Naive thymus-derived CD4-positive, alpha-beta T cell (primary cell): ENCODE measurements at regions not wholly inside any gene's neighbourhood (a gene's known extent, or its start where the extent isn't known, plus 50 kb on each side); places are given as distances from the start of the nearest gene placed in this dataset.
"Not testable (repeated sequence)": the region's sequence is repeated elsewhere in the genome, so short reads cannot be mapped to it uniquely, and the experiment has no call there.

Source experiments
- ATAC-seq: fragments of 150-1000 bp; cut with Tn5 transposase; 2 replicates; pipeline ENCODE4 v1.10.0; 2021; ENCODE audit warnings: mild to moderate bottlenecking, moderate library complexity
- CTCF ChIA-PET: fragments of 350-600 bp; sonication (Branson Sonifier 250); formaldehyde crosslinking; loops from one replicate; lab custom pipeline; 2021; ENCODE audit warnings: antibody characterized with exemption; lab: Charles Lee
- POLR2A ChIA-PET: fragments of 350-600 bp; sonication (Branson Sonifier 250); formaldehyde crosslinking; loops from one replicate; lab custom pipeline; 2021; ENCODE audit warnings: antibody characterized with exemption, inconsistent platforms; lab: Charles Lee
- DNase-seq, 9 donors: peaks; one replicate each; pipeline versions ENCODE4 v3.0.0 to v3.0.0-alpha.2; 2020 to 2022; ENCODE audit warnings: mixed read lengths in 1 of 9
- H3K27ac ChIP-seq: one replicate; pipeline ENCODE4 v1.7.0; 2013; ENCODE audit warnings: mild to moderate bottlenecking, low read depth, low read length, moderate library complexity
- H3K27me3 ChIP-seq, 2 donors: one replicate each; pipeline ENCODE4 v1.7.0; 2013; ENCODE audit warnings: low read length in 2 of 2, mild to moderate bottlenecking in 2 of 2, moderate library complexity in 2 of 2; ENCODE audit not compliant: control insufficient read depth in 2 of 2, insufficient read depth in 2 of 2
- H3K36me3 ChIP-seq, 3 experiments: 1 replicate in 2 of 3; 2 replicates in 1 of 3; pipeline ENCODE4 v1.7.0; 2013; ENCODE audit warnings: low read length in 3 of 3, mild to moderate bottlenecking in 3 of 3, moderate library complexity in 1 of 3; ENCODE audit not compliant: insufficient read depth in 3 of 3, control insufficient read depth in 2 of 3
- H3K4me1 ChIP-seq, 2 donors: one replicate each; pipeline ENCODE4 v1.7.0; 2013; ENCODE audit warnings: low read length in 2 of 2, mild to moderate bottlenecking in 2 of 2, moderate library complexity in 1 of 2; ENCODE audit not compliant: control insufficient read depth in 2 of 2, insufficient read depth in 2 of 2
- H3K4me3 ChIP-seq: 2 replicates; pipeline ENCODE4 v1.7.0; 2013; ENCODE audit warnings: mild to moderate bottlenecking, low read length
- H3K9me3 ChIP-seq, 3 experiments: 1 replicate in 2 of 3; 2 replicates in 1 of 3; pipeline ENCODE4 v1.7.0; 2013; ENCODE audit warnings: low read length in 3 of 3; ENCODE audit not compliant: control insufficient read depth in 2 of 3
- H3K27ac Mint-ChIP-seq, 9 donors: one replicate each; pipeline ENCODE4 v1.8.0; 2020 to 2022; ENCODE audit warnings: mixed read lengths in 9 of 9, mild to moderate bottlenecking in 8 of 9, moderate library complexity in 5 of 9, inconsistent platforms in 2 of 9
- H3K27me3 Mint-ChIP-seq, 5 donors: one replicate each; pipeline ENCODE4 v1.8.0; 2021 to 2022; ENCODE audit warnings: mixed read lengths in 5 of 5, mild to moderate bottlenecking in 1 of 5
- H3K36me3 Mint-ChIP-seq, 5 donors: one replicate each; pipeline ENCODE4 v1.8.0; 2020 to 2022; ENCODE audit warnings: mixed read lengths in 5 of 5, mild to moderate bottlenecking in 3 of 5, inconsistent platforms in 1 of 5
- H3K4me1 Mint-ChIP-seq, 7 donors: one replicate each; pipeline ENCODE4 v1.8.0; 2020 to 2022; ENCODE audit warnings: mixed read lengths in 7 of 7, mild to moderate bottlenecking in 3 of 7, inconsistent platforms in 1 of 7
- H3K4me3 Mint-ChIP-seq, 10 donors: one replicate each; pipeline ENCODE4 v1.8.0; 2020 to 2022; ENCODE audit warnings: mild to moderate bottlenecking in 10 of 10, mixed read lengths in 10 of 10, moderate library complexity in 6 of 10, inconsistent platforms in 2 of 10
- H3K9me3 Mint-ChIP-seq, 11 donors: one replicate each; pipeline ENCODE4 v1.8.0; 2020 to 2022; ENCODE audit warnings: mixed read lengths in 11 of 11, mild to moderate bottlenecking in 4 of 11, inconsistent platforms in 1 of 11, moderate library complexity in 1 of 11
- intact Hi-C, 2 donors: fragments of 100-400 bp; cut with micrococcal nuclease; formaldehyde crosslinking; loops; one replicate each; pipeline ENCODE4 v1.15.1; 2023

GRCh38 chrX:47723083-47723482 lies 64.1 kb upstream of the UXT start:
- no peak overlapping the region for H3K27ac Mint-ChIP-seq

GRCh38 chrX:47722260-47722659 lies 63.3 kb upstream of the UXT start:
- ChIA-PET CTCF (no interaction called here), POLR2A (no interaction called here)
- no peaks in the 10 kb centered on the region for H3K27me3 ChIP-seq
- H3K9me3 Mint-ChIP-seq, result peaks cover 0 to 2% (median 0%) of the 10 kb centered on the region in 11 donors
- H3K36me3 Mint-ChIP-seq, result no peaks in the 10 kb centered on the region
- no peaks in the 10 kb centered on the region for H3K4me1 ChIP-seq
- intact Hi-C loops, result no loop called here
- no peak overlapping the region for H3K4me3 Mint-ChIP-seq
- H3K27ac Mint-ChIP-seq, result no peak overlapping the region
- H3K4me1 Mint-ChIP-seq, result peaks cover 0 to 2% (median 0%) of the 10 kb centered on the region in 7 donors
- no peaks in the 10 kb centered on the region for H3K9me3 ChIP-seq
- no peak for ATAC-seq
- H3K27me3 Mint-ChIP-seq, result peaks cover 0 to 14% (median 0%) of the 10 kb centered on the region in 5 donors
- no peak for DNase-seq
- H3K4me3 ChIP-seq, result no peak overlapping the region
- no peaks in the 10 kb centered on the region for H3K36me3 ChIP-seq
- no peak overlapping the region for H3K27ac ChIP-seq

More at GRCh38 chrX:47723083-47723482, 64.1 kb upstream of the UXT start:
- no peaks in the 10 kb centered on the region for H3K36me3 Mint-ChIP-seq
- no peaks in the 10 kb centered on the region for H3K36me3 ChIP-seq
- H3K4me1 ChIP-seq, result no peaks in the 10 kb centered on the region
- no peaks in the 10 kb centered on the region for H3K27me3 ChIP-seq
- H3K9me3 Mint-ChIP-seq, result peaks cover 0 to 2% (median 0%) of the 10 kb centered on the region in 11 donors
- ChIA-PET CTCF (no interaction called here), POLR2A (no interaction called here)
- intact Hi-C loops, result no loop called here
- H3K4me1 Mint-ChIP-seq, result peaks cover 0 to 2% (median 0%) of the 10 kb centered on the region in 7 donors
- no peak overlapping the region for H3K4me3 ChIP-seq
- DNase-seq (no peak), ATAC-seq (no peak)
- H3K27ac ChIP-seq, result no peak overlapping the region
- no peak overlapping the region for H3K4me3 Mint-ChIP-seq
- peaks cover 0 to 16% (median 0%) of the 10 kb centered on the region in 5 donors for H3K27me3 Mint-ChIP-seq
- H3K9me3 ChIP-seq, result no peaks in the 10 kb centered on the region

- H3K27ac Mint-ChIP-seq, intact Hi-C loops, CTCF ChIA-PET, H3K9me3 ChIP-seq, H3K4me3 ChIP-seq, H3K27me3 Mint-ChIP-seq, H3K27me3 ChIP-seq, H3K9me3 Mint-ChIP-seq, H3K4me3 Mint-ChIP-seq, POLR2A ChIA-PET, H3K36me3 Mint-ChIP-seq, H3K27ac ChIP-seq, DNase-seq, ATAC-seq, H3K4me1 ChIP-seq, H3K4me1 Mint-ChIP-seq, H3K36me3 ChIP-seq: not testable (repeated sequence)
Observed at GRCh38 chrX:47715078-47715477, 56.1 kb upstream of the UXT start.

- H3K4me3 Mint-ChIP-seq, H3K4me1 Mint-ChIP-seq, intact Hi-C loops: not testable (repeated sequence)
Observed at GRCh38 chrX:47712675-47713074, 53.7 kb upstream of the UXT start.

GRCh38 chrX:47710252-47710651 lies 51.3 kb upstream of the UXT start:
- Histone ChIP-seq H3K27ac (no peak overlapping the region), H3K27me3 (no peaks in the 10 kb centered on the region), H3K4me3 (no peak overlapping the region), H3K4me1 (no peaks in the 10 kb centered on the region), H3K36me3 (no peaks in the 10 kb centered on the region), H3K9me3 (no peaks in the 10 kb centered on the region)
- peaks cover 0 to 2% (median 0%) of the 10 kb centered on the region in 11 donors for H3K9me3 Mint-ChIP-seq
- no peaks in the 10 kb centered on the region for H3K4me1 Mint-ChIP-seq
- ChIA-PET CTCF (no interaction called here), POLR2A (no interaction called here)
- peaks cover 0 to 15% (median 0%) of the 10 kb centered on the region in 5 donors for H3K27me3 Mint-ChIP-seq
- no peaks in the 10 kb centered on the region for H3K36me3 Mint-ChIP-seq
- no peak overlapping the region for H3K27ac Mint-ChIP-seq
- no peak for DNase-seq
- intact Hi-C loops, result no loop called here
- H3K4me3 Mint-ChIP-seq, result no peak overlapping the region
- no peak for ATAC-seq

More at GRCh38 chrX:47712675-47713074, 53.7 kb upstream of the UXT start:
- CTCF ChIA-PET, H3K36me3 Mint-ChIP-seq, H3K4me1 ChIP-seq, H3K27me3 ChIP-seq, H3K36me3 ChIP-seq, H3K9me3 ChIP-seq, H3K9me3 Mint-ChIP-seq, ATAC-seq, H3K4me3 ChIP-seq, H3K27me3 Mint-ChIP-seq, H3K27ac ChIP-seq, DNase-seq, POLR2A ChIA-PET, H3K27ac Mint-ChIP-seq: not testable (repeated sequence)
